GM12878 (cell line): ENCODE measurements at regions not wholly inside any gene's neighbourhood (a gene's known extent, or its start where the extent isn't known, plus 50 kb on each side); places are given as distances from the start of the nearest gene placed in this dataset.

Source experiments
- ATAC-seq: fragments of 200-7000 bp; cut with Tn5 transposase; 3 replicates; pipeline ENCODE4 v1.9.1; 2020; ENCODE audit warnings: mild to moderate bottlenecking, moderate library complexity
- BruUV-seq: library from RNA; stranded (reverse); fragments of 400-500 nt; replicated peaks from 2 replicates; lab custom pipeline; 2021; lab: Mats Ljungman, UMichigan
- CTCF ChIA-PET: fragments of 300-600 bp; sonication (Branson Sonifier 250); formaldehyde crosslinking; extraction: SDS; loops from one replicate; lab custom pipeline; 2021; ENCODE audit warnings: inconsistent platforms; lab: Yijun Ruan, JAX
- POLR2A ChIA-PET: fragments of 350-600 bp; formaldehyde crosslinking; extraction: SDS; loops from one replicate; lab custom pipeline; 2021; ENCODE audit warnings: inconsistent platforms; lab: Charles Lee
- RAD21 ChIA-PET: fragments of 300-600 bp; sonication (Branson Sonifier 250); formaldehyde crosslinking; loops from one replicate; lab custom pipeline; 2023; ENCODE audit warnings: antibody characterized with exemption; ENCODE audit not compliant: unreplicated experiment; lab: Charles Lee
- SMC1A ChIA-PET: fragments of 300-600 bp; sonication (Branson Sonifier 250); formaldehyde crosslinking; loops from one replicate; lab custom pipeline; 2023; ENCODE audit not compliant: unreplicated experiment, uncharacterized antibody; lab: Charles Lee
- DNase-seq: peaks from one replicate; pipeline ENCODE4 v3.0.0-alpha.2; 2011; ENCODE audit warnings: low read depth, low spot score
- FAIRE-seq: peaks from 3 replicates; lab custom pipeline; 2011; peaks lifted over from hg19 to GRCh38; lab: Jason Lieb, UNC
- H2AFZ ChIP-seq: 2 replicates; pipeline ENCODE4 v1.6.0; 2011; ENCODE audit warnings: low read depth, low read length, control low read depth; ENCODE audit not compliant: control insufficient read depth
- H3K27ac ChIP-seq: 2 replicates; pipeline ENCODE4 v1.5.1; 2011; ENCODE audit warnings: control low read depth; ENCODE audit not compliant: control insufficient read depth, insufficient read depth
- H3K27me3 ChIP-seq, 2 experiments: replicated peaks in 1 of 2; 2 replicates each; pipeline versions ENCODE4 v1.6.0 to v1.6.1; 2011; ENCODE audit warnings: low read length in 1 of 2; ENCODE audit not compliant: control insufficient read depth in 2 of 2, insufficient read depth in 2 of 2
- H3K36me3 ChIP-seq, 2 experiments: 2 replicates each; pipeline ENCODE4 v1.5.1; 2011; ENCODE audit warnings: low read length in 1 of 2; ENCODE audit not compliant: control insufficient read depth in 2 of 2, insufficient read depth in 2 of 2
- H3K4me1 ChIP-seq: 2 replicates; pipeline ENCODE4 v1.6.1; 2011; ENCODE audit warnings: mild to moderate bottlenecking, low read length, moderate library complexity, mixed read lengths; ENCODE audit not compliant: control insufficient read depth, insufficient read depth
- H3K4me2 ChIP-seq: 2 replicates; pipeline ENCODE4 v1.6.0; 2011; ENCODE audit warnings: control low read depth; ENCODE audit not compliant: control insufficient read depth, insufficient read depth
- H3K4me3 ChIP-seq: fragments of 200-600 bp; sonication (generic); 2 replicates; pipeline ENCODE4 v1.5.1; 2016
- H3K79me2 ChIP-seq: 2 replicates; pipeline ENCODE4 v1.6.0; 2011; ENCODE audit warnings: low read length; ENCODE audit not compliant: control insufficient read depth, insufficient read depth
- H3K9ac ChIP-seq: 2 replicates; pipeline ENCODE4 v1.8.0; 2011; ENCODE audit warnings: low read length, control low read depth, mixed read lengths; ENCODE audit not compliant: control insufficient read depth, insufficient read depth
- H3K9me3 ChIP-seq: replicated peaks from 3 replicates; pipeline ENCODE4 v1.5.1; 2011; ENCODE audit warnings: mild to moderate bottlenecking, low read length; ENCODE audit not compliant: control insufficient read depth, insufficient read depth
- H4K20me1 ChIP-seq: 2 replicates; pipeline ENCODE4 v1.6.0; 2011; ENCODE audit not compliant: control insufficient read depth, insufficient read depth
- ASH2L ChIP-seq: fragments of 300-600, 200-600 bp; sonication (generic); IDR thresholded peaks from 2 replicates; pipeline ENCODE4 v1.6.1; 2017; ENCODE audit warnings: low read depth, mild to moderate bottlenecking, borderline replicate concordance
- BCL11A ChIP-seq: IDR thresholded peaks from 2 replicates; pipeline ENCODE4 v1.6.1; 2011; ENCODE audit warnings: low read depth, low read length
- CREB1 ChIP-seq: IDR thresholded peaks from 2 replicates; pipeline ENCODE4 v1.6.1; 2012; ENCODE audit warnings: low read depth, mild to moderate bottlenecking, inconsistent platforms
- E2F8 ChIP-seq: fragments of 450-650 bp; IDR thresholded peaks from 2 replicates; pipeline ENCODE4 v1.6.1; 2018; ENCODE audit warnings: mild to moderate bottlenecking, low read depth, moderate library complexity; ENCODE audit not compliant: partially characterized antibody
- HDGF ChIP-seq: fragments of 450-650 bp; IDR thresholded peaks from 2 replicates; pipeline ENCODE4 v1.6.1; 2016; ENCODE audit warnings: antibody characterized with exemption
- IKZF1 ChIP-seq: fragments of 450-650 bp; conservative IDR thresholded peaks from 2 replicates; pipeline ENCODE4 v1.6.1; 2017; ENCODE audit warnings: antibody characterized with exemption, mild to moderate bottlenecking
- JUND ChIP-seq: IDR thresholded peaks from 2 replicates; pipeline ENCODE4 v1.6.1; 2012; ENCODE audit warnings: low read depth, mild to moderate bottlenecking, low read length, improper control_type of control experiment, moderate library complexity
- MLLT1 ChIP-seq: fragments of 450-650 bp; IDR thresholded peaks from 2 replicates; pipeline ENCODE4 v1.6.1; 2016; ENCODE audit warnings: mild to moderate bottlenecking
- NFYB ChIP-seq: IDR thresholded peaks from 2 replicates; pipeline ENCODE4 v1.6.1; 2011; ENCODE audit warnings: low read depth, mild to moderate bottlenecking, low read length, improper control_type of control experiment, moderate library complexity; ENCODE audit not compliant: insufficient read depth
- NKRF ChIP-seq: fragments of 450-650 bp; conservative IDR thresholded peaks from 2 replicates; pipeline ENCODE4 v1.6.1; 2017; ENCODE audit warnings: mild to moderate bottlenecking, moderate library complexity
- NR2C1 ChIP-seq: fragments of 450-650 bp; IDR thresholded peaks from 2 replicates; pipeline ENCODE4 v1.6.1; 2017; ENCODE audit warnings: antibody characterized with exemption, mild to moderate bottlenecking, moderate library complexity
- PBX3 ChIP-seq: IDR thresholded peaks from 2 replicates; pipeline ENCODE4 v1.6.1; 2011; ENCODE audit warnings: mild to moderate bottlenecking, low read depth, low read length, moderate library complexity; ENCODE audit not compliant: insufficient replicate concordance
- TAF1 ChIP-seq: IDR thresholded peaks from 2 replicates; pipeline ENCODE4 v1.6.1; 2011; ENCODE audit warnings: mild to moderate bottlenecking, low read depth, low read length, borderline replicate concordance
- TBL1XR1 ChIP-seq: IDR thresholded peaks from 2 replicates; pipeline ENCODE4 v1.6.1; 2012; ENCODE audit warnings: low read depth, low read length, improper control_type of control experiment
- WRNIP1 ChIP-seq: IDR thresholded peaks from 2 replicates; pipeline ENCODE4 v1.6.1; 2011; ENCODE audit warnings: low read depth, low read length, improper control_type of control experiment, borderline replicate concordance
- YY1 ChIP-seq: IDR thresholded peaks from 2 replicates; pipeline ENCODE4 v1.6.1; 2011; ENCODE audit warnings: low read depth, mild to moderate bottlenecking, low read length
- WGBS: methylation state at CpG from one replicate; pipeline ENCODE4 v1.1.6; 2016; ENCODE audit warnings: low lambda C conversion rate; ENCODE audit not compliant: insufficient replicate concordance, insufficient coverage; ENCODE audit errors: missing lambda C conversion rate; 5-methylcytosine and 5-hydroxymethylcytosine counted together
- in situ Hi-C: fragments of 300-500 bp; cut with MboI; formaldehyde crosslinking; loops from 9 replicates; pipeline ENCODE4 v1.14.3; 2018; ENCODE audit warnings: mixed read lengths
- intact Hi-C: fragments of 100-400 bp; cut with micrococcal nuclease; formaldehyde crosslinking; loops from one replicate; pipeline ENCODE4 v1.14.2; 2022; ENCODE audit not compliant: unreplicated experiment

DNA sequence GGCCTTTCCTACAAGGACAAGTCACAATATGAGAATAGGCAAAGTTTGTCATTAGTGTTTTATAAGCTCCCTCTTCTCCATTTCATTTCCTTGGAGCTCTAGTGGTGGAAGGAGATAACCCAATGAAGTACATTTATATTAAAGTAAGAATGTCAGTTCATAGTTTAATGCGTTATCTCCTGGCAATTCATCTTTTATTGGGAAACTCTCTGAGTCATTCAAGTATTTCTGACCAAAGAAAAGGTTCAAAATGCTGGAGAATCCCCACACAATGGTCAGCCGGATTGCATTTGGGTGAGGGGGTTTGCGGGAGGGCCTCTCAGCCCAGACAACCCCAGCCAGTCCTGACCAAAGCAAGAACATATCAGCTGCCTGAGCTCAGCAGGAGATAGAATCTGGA is 321.5 kb upstream of the NRP1 start:
- no peaks in the 10 kb centered on the region; the same call in 2 of the 3 replicates for H3K9me3 ChIP-seq
- RAD21 ChIA-PET, result interaction anchor here (1.0 to 1.5 kb wide), 2 partner anchors 12 to 87 kb away, joined by 3 read pairs; no protein-coding TSS in a partner anchor
- WGBS, result 34% methylated on average over 3 of the region's 3 CpGs
- TF ChIP-seq NFYB (no peak), PBX3 (no peak), BCL11A (no peak), CREB1 (no peak), TAF1 (no peak), WRNIP1 (no peak), JUND (no peak), YY1 (no peak), HDGF (no peak), TBL1XR1 (no peak), MLLT1 (no peak), IKZF1 (no peak), NKRF (no peak), ASH2L (no peak), E2F8 (no peak), NR2C1 (no peak)
- TF ChIP-seq, all 136 proteins: peak for 0
- Histone ChIP-seq H2AFZ (no peak overlapping the region), H3K27me3 (no peaks in the 10 kb centered on the region), H3K79me2 (no peaks in the 10 kb centered on the region), H3K4me1 (no peaks in the 10 kb centered on the region), H3K9ac (no peak overlapping the region), H4K20me1 (no peaks in the 10 kb centered on the region), H3K4me2 (no peak overlapping the region), H3K36me3 (no peaks in the 10 kb centered on the region), H3K27ac (no peak overlapping the region), H3K4me3 (no peak overlapping the region)
- in situ Hi-C loops (no loop called here), intact Hi-C loops (no loop called here)
- SMC1A ChIA-PET, result interaction anchor here (1.0 to 1.5 kb wide), 5 partner anchors 11 to 120 kb away, joined by 3 to 5 read pairs (median 3); no protein-coding TSS in a partner anchor
- no peak for ATAC-seq
- no TSS peak for BruUV-seq
- DNase-seq, result no peak
- CTCF ChIA-PET, result no interaction called here
- POLR2A ChIA-PET, result interaction anchor here (0.6 to 0.7 kb wide), 7 partner anchors 23 to 643 kb away, joined by 3 to 6 read pairs (median 3); no protein-coding TSS in a partner anchor
- no peak for FAIRE-seq
